ENCODE measurements at regions not wholly inside any gene's neighbourhood (a gene's known extent, or its start where the extent isn't known, plus 50 kb on each side); places are given as distances from the start of the nearest gene placed in this dataset.

GRCh38 chr11:69942333-69942820 is 123.2 kb upstream of the FGF3 start:
- FAIRE-seq (no peak), DNase-seq (ENCODE audit: low spot score) (no peak), ATAC-seq (no peak)
- H2AFZ ChIP-seq (ENCODE audit: low read length): no peak overlapping the region
- no peaks in the 10 kb centered on the region for H4K20me1 ChIP-seq (ENCODE audit: insufficient read depth, low read length)
- H3K4me2 ChIP-seq (ENCODE audit: low read depth, low read length): no peak overlapping the region
- 0% methylated on average over 3 of the region's 9 CpGs for WGBS (ENCODE audit: low lambda C conversion rate)
- POLR2A ChIA-PET: no interaction called here
- no peak overlapping the region for H3K27ac ChIP-seq (ENCODE audit: extremely low read length, insufficient read depth, low read length)
- in situ Hi-C loops (cut with HindIII; ENCODE audit: extremely low pct_ligation_motif_present, low pct_unique_long_range_greater_than_20kb): loop anchor here (5.0 kb wide), 1 partner anchor 140 kb away; no protein-coding TSS in a partner anchor
- peaks cover 5 to 30% of the 10 kb centered on the region in 2 experiments; a peak in 4 of 5 replicates for H3K27me3 ChIP-seq (ENCODE audit: control insufficient read depth in 1 of 2, insufficient read depth in 2 of 2, low read length in 2 of 2)
- intact Hi-C loops (cut with micrococcal nuclease; ENCODE audit: unreplicated experiment): no loop called here
- H3K36me3 ChIP-seq (replicated peaks in 1 of 2; ENCODE audit: control insufficient read depth in 1 of 2, insufficient read depth in 2 of 2, low read length in 2 of 2): no peaks in the 10 kb centered on the region
- no peak overlapping the region for H3K9ac ChIP-seq (ENCODE audit: insufficient read depth, low read depth, low read length)
- CTCF ChIA-PET (ENCODE audit: low intra/inter-chr PET ratio, low total read pairs): interaction anchor here (1.5 to 1.9 kb wide), 2 partner anchors 140 to 250 kb away, joined by 6 to 8 read pairs; no protein-coding TSS in a partner anchor
- TF ChIP-seq RBM22 (optimal IDR thresholded peaks at IDR 0.05; ENCODE audit: low read length): no peak
- no peak for TF ChIP-seq NFKBIZ (CRISPR knock-in tag; IDR thresholded peaks at IDR 0.05)
- no peak for TF ChIP-seq GLMP (CRISPR knock-in tag; IDR thresholded peaks at IDR 0.05; ENCODE audit: borderline replicate concordance)
- TF ChIP-seq ZNF878 (CRISPR knock-in tag; IDR thresholded peaks at IDR 0.05): no peak
- no peak for TF ChIP-seq ZNF264 (CRISPR knock-in tag; IDR thresholded peaks at IDR 0.05)
- no peaks in the 10 kb centered on the region for H3K4me1 ChIP-seq (ENCODE audit: insufficient read depth, low read length)
- H3K79me2 ChIP-seq (ENCODE audit: insufficient read depth, low read length): no peaks in the 10 kb centered on the region
- H3K9me3 ChIP-seq (ENCODE audit: low read length): no peaks in the 10 kb centered on the region
- H3K4me3 ChIP-seq (replicated peaks in 1 of 3; ENCODE audit: insufficient read depth in 1 of 3, low read depth in 2 of 3, low read length in 3 of 3): no peak overlapping the region
- no TSS peak for BruUV-seq (replicated peaks)

- H2AFZ ChIP-seq (ENCODE audit: low read length): no peak overlapping the region
- no peaks in the 10 kb centered on the region for H4K20me1 ChIP-seq (ENCODE audit: insufficient read depth, low read length)
- ChIA-PET CTCF (ENCODE audit: low intra/inter-chr PET ratio, low total read pairs) (interaction anchor here (0.8 to 1.9 kb wide), 3 partner anchors 140 to 253 kb away, joined by 3 to 8 read pairs (median 6); no protein-coding TSS in a partner anchor), POLR2A (no interaction called here)
- in situ Hi-C loops (cut with HindIII; ENCODE audit: extremely low pct_ligation_motif_present, low pct_unique_long_range_greater_than_20kb): loop anchor here (5.0 kb wide), 1 partner anchor 139 kb away; no protein-coding TSS in a partner anchor
- no peak overlapping the region for H3K4me2 ChIP-seq (ENCODE audit: low read depth, low read length)
- H3K27me3 ChIP-seq (ENCODE audit: control insufficient read depth in 1 of 2, insufficient read depth in 2 of 2, low read length in 2 of 2): peaks cover 5 to 30% of the 10 kb centered on the region in 2 experiments; a peak in 4 of 5 replicates
- intact Hi-C loops (cut with micrococcal nuclease; ENCODE audit: unreplicated experiment): loop anchor here (1.0 kb wide), 2 partner anchors 27 to 248 kb away; no protein-coding TSS in a partner anchor
- no peak overlapping the region for H3K9ac ChIP-seq (ENCODE audit: insufficient read depth, low read depth, low read length)
- H3K36me3 ChIP-seq (replicated peaks in 1 of 2; ENCODE audit: control insufficient read depth in 1 of 2, insufficient read depth in 2 of 2, low read length in 2 of 2): no peaks in the 10 kb centered on the region
- H3K27ac ChIP-seq (ENCODE audit: extremely low read length, insufficient read depth, low read length): no peak overlapping the region
- H3K9me3 ChIP-seq (ENCODE audit: low read length): no peaks in the 10 kb centered on the region
- WGBS (ENCODE audit: low lambda C conversion rate): 21% methylated on average over 4 of the region's 6 CpGs
- peak; percentile 41 for DNase-seq (ENCODE audit: low spot score)
- no peak overlapping the region for H3K4me3 ChIP-seq (replicated peaks in 1 of 3; ENCODE audit: insufficient read depth in 1 of 3, low read depth in 2 of 3, low read length in 3 of 3)
- no peaks in the 10 kb centered on the region for H3K4me1 ChIP-seq (ENCODE audit: insufficient read depth, low read length)
- peak; percentile 28 for FAIRE-seq
- no peaks in the 10 kb centered on the region for H3K79me2 ChIP-seq (ENCODE audit: insufficient read depth, low read length)
- BruUV-seq (replicated peaks): no TSS peak
- peak; percentile 83 for ATAC-seq
- peak; percentile 81 for TF ChIP-seq STAG1 (CRISPR knock-in tag; IDR thresholded peaks at IDR 0.05)
- no peak for TF ChIP-seq HNF4A (CRISPR knock-in tag; IDR thresholded peaks at IDR 0.05)
- no peak for TF ChIP-seq ZNF672 (CRISPR knock-in tag; IDR thresholded peaks at IDR 0.05)
- no peak for TF ChIP-seq ATF5 (CRISPR knock-in tag; IDR thresholded peaks at IDR 0.05; ENCODE audit: low read depth)
- no peak for TF ChIP-seq E2F2 (CRISPR knock-in tag; IDR thresholded peaks at IDR 0.05; ENCODE audit: borderline replicate concordance)
- TF ChIP-seq ASH2L (IDR thresholded peaks at IDR 0.05; ENCODE audit: insufficient read length, low read depth, low read length): no peak
- no peak for TF ChIP-seq CREBL2 (CRISPR knock-in tag; IDR thresholded peaks at IDR 0.05; ENCODE audit: borderline replicate concordance)
- TF ChIP-seq RBAK (CRISPR knock-in tag; IDR thresholded peaks at IDR 0.05): no peak
- no peak for TF ChIP-seq SRY (CRISPR knock-in tag; IDR thresholded peaks at IDR 0.05)
- no peak for TF ChIP-seq TGIF2 (CRISPR knock-in tag; IDR thresholded peaks at IDR 0.05)
- TF ChIP-seq ZNF816 (CRISPR knock-in tag; IDR thresholded peaks at IDR 0.05; ENCODE audit: borderline replicate concordance): no peak
- no peak for TF ChIP-seq RARG (CRISPR knock-in tag; IDR thresholded peaks at IDR 0.05; ENCODE audit: low read depth)
Measured at GRCh38 chr11:69943066-69943465, 123.8 kb upstream of the FGF3 start.

Measured in HepG2 (cell line).